Tibial artery (tissue), 4 donors: ENCODE measurements at regions not wholly inside any gene's neighbourhood (a gene's known extent, or its start where the extent isn't known, plus 50 kb on each side); places are given as distances from the start of the nearest gene placed in this dataset.

Experiments
- DNase-seq, 2 donors: peaks; one replicate each; pipeline ENCODE4 v3.0.0-alpha.2; 2019
- H3K27ac ChIP-seq, 2 donors: fragments of 200-600 bp; sonication (generic) in 1 of 2; 1 replicate in 1 of 2; 2 replicates in 1 of 2; pipeline ENCODE4 v1.5.1; 2018 to 2019; ENCODE audit warnings: mild to moderate bottlenecking in 1 of 2
- H3K27me3 ChIP-seq, 2 donors: fragments of 200-600 bp; sonication (generic) in 1 of 2; one replicate each; pipeline versions ENCODE4 v1.5.1 to v1.6.0; 2016 to 2019
- H3K36me3 ChIP-seq, 3 donors: fragments of 200-600 bp; sonication (generic) in 2 of 3; one replicate each; pipeline ENCODE4 v1.5.1; 2016 to 2019; ENCODE audit warnings: mild to moderate bottlenecking in 2 of 3
- H3K4me1 ChIP-seq, 4 donors: fragments of 200-600 bp; sonication (generic) in 2 of 4; 1 replicate in 3 of 4; 2 replicates in 1 of 4; pipeline ENCODE4 v1.5.1; 2016 to 2019
- H3K4me3 ChIP-seq, 2 donors: fragments of 200-600 bp; sonication (generic) in 1 of 2; 1 replicate in 1 of 2; 2 replicates in 1 of 2; pipeline ENCODE4 v1.5.1; 2018 to 2019; ENCODE audit warnings: mild to moderate bottlenecking in 2 of 2
- H3K9me3 ChIP-seq, 3 donors: fragments of 200-600 bp; sonication (generic) in 1 of 3; one replicate each; pipeline ENCODE4 v1.5.1; 2016 to 2019
- intact Hi-C: fragments of 100-400 bp; cut with DNase I; formaldehyde crosslinking; loops from one replicate; pipeline ENCODE4 v1.15.0; 2023; ENCODE audit warnings: low total_unique reads
- TF ChIP-seq, protein P1 (sequence below), 2 experiments: fragments of 200-600 bp in 1 of 2; fragments of 450-650 bp in 1 of 2; IDR thresholded peaks; one replicate each; pipeline ENCODE4 v1.5.1; 2017 to 2019; ENCODE audit warnings: antibody characterized with exemption in 2 of 2, mild to moderate bottlenecking in 1 of 2, moderate library complexity in 1 of 2

DNA sequence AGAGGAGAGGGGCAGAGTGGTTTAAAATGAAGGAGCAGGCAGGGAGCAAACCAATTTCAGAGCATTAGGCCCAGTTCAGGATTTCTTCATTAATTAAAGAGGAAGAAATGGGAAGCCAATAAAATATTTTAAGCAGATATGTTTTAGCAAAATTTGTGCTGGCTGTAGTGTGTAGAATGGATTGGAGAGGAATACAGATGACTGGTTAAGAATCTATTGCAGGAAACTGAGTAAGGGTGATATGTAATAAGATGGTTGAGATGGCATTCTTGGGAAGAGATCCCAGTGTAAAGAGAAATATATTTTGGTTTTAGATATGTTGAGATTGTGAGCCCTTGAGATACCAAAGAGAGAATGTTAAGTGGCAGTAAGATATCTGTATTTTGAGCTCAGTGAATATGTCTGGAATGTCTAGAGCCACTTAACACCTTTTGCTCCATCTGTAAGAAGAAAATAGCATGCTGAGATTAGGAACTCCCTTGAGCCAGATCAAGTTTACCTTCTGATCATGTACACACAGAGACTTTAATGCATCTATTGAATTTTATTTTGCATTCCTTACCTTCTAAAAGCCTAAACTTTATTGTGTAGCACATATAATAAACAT lies 79.5 kb upstream of the SLC27A6 start:
- Histone ChIP-seq H3K4me1 (no peaks in the 10 kb centered on the region), H3K9me3 (no peaks in the 10 kb centered on the region), H3K36me3 (no peaks in the 10 kb centered on the region), H3K27ac (no peak overlapping the region), H3K4me3 (no peak overlapping the region), H3K27me3 (no peaks in the 10 kb centered on the region)
- TF ChIP-seq, protein P1, sequence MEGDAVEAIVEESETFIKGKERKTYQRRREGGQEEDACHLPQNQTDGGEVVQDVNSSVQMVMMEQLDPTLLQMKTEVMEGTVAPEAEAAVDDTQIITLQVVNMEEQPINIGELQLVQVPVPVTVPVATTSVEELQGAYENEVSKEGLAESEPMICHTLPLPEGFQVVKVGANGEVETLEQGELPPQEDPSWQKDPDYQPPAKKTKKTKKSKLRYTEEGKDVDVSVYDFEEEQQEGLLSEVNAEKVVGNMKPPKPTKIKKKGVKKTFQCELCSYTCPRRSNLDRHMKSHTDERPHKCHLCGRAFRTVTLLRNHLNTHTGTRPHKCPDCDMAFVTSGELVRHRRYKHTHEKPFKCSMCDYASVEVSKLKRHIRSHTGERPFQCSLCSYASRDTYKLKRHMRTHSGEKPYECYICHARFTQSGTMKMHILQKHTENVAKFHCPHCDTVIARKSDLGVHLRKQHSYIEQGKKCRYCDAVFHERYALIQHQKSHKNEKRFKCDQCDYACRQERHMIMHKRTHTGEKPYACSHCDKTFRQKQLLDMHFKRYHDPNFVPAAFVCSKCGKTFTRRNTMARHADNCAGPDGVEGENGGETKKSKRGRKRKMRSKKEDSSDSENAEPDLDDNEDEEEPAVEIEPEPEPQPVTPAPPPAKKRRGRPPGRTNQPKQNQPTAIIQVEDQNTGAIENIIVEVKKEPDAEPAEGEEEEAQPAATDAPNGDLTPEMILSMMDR (IDR thresholded peaks at IDR 0.05): no peak
- DNase-seq: no peak
- intact Hi-C loops: no loop called here

DNA sequence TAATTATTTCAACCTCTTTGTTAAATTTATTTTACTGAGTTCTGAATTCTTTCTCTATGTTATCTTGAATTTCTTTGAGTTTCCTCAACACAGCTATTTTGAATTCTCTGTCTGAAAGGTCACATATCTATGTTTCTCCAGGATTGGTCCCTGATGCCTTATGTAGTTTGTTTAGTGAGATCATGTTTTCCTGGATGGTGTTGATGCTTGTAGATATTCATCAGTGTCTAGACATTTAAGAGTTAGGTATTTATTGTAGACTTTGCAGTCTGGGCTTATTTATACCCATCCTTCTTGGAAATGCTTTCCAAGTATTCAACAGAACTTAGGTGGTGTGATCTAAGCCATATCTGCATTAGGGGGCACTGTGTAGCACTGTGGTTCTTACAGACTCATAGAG lies 70.2 kb upstream of the SLC27A6 start:
- no peak overlapping the region for H3K4me3 ChIP-seq
- no peaks in the 10 kb centered on the region for H3K27me3 ChIP-seq
- TF ChIP-seq, protein P1 (IDR thresholded peaks at IDR 0.05): no peak
- no peak overlapping the region for H3K27ac ChIP-seq
- intact Hi-C loops: no loop called here
- H3K9me3 ChIP-seq: no peaks in the 10 kb centered on the region
- H3K4me1 ChIP-seq: no peaks in the 10 kb centered on the region
- DNase-seq: no peak
- no peaks in the 10 kb centered on the region for H3K36me3 ChIP-seq

DNA sequence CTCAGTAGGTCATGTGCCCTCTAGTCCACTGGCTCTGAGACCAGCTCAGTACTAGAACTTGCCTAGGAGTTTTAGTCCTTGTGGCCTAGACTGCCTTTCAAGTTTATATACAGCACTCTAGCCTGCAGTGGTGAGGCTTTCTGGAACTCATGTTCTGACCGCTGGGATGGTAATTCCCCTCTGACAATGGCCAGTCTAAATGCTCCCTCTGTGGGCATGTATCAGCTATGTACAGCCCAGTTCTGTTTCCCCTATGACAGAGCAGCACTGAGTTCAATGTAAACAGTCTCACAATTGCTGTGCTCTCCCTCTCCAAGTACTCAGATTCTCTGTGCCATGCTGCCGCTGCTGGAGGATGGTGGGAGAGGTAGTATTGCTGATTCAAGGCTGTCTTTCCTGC lies 68.6 kb upstream of the SLC27A6 start:
- Histone ChIP-seq H3K27ac (no peak overlapping the region), H3K36me3 (no peaks in the 10 kb centered on the region), H3K9me3 (no peaks in the 10 kb centered on the region), H3K4me1 (no peaks in the 10 kb centered on the region), H3K4me3 (no peak overlapping the region), H3K27me3 (no peaks in the 10 kb centered on the region)
- intact Hi-C loops: no loop called here
- no peak for DNase-seq
- TF ChIP-seq, protein P1 (IDR thresholded peaks at IDR 0.05): no peak

DNA sequence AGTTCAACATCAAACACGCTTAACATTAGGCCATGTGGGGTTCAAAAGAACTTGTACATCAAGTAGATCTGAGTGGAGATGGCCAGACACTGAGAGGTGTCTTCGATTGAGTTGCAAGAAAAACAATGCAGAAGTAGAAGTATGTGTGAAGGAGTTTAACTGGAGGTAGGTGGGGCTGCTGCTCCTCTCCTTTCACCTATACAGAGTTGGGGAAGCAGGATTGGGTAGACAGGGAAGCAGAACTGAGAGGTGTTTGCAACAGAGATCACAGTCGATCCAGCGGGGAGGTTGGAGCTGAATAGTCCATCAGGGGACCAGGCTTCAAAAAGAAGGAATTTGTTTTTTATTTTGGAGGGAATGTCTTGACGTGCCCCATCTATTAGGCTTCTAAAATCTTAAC lies 61.7 kb upstream of the SLC27A6 start:
- intact Hi-C loops: no loop called here
- TF ChIP-seq, protein P1 (IDR thresholded peaks at IDR 0.05): no peak
- Histone ChIP-seq H3K4me1 (no peaks in the 10 kb centered on the region), H3K9me3 (no peaks in the 10 kb centered on the region), H3K36me3 (no peaks in the 10 kb centered on the region), H3K4me3 (no peak overlapping the region), H3K27me3 (no peaks in the 10 kb centered on the region), H3K27ac (no peak overlapping the region)
- no peak for DNase-seq

DNA sequence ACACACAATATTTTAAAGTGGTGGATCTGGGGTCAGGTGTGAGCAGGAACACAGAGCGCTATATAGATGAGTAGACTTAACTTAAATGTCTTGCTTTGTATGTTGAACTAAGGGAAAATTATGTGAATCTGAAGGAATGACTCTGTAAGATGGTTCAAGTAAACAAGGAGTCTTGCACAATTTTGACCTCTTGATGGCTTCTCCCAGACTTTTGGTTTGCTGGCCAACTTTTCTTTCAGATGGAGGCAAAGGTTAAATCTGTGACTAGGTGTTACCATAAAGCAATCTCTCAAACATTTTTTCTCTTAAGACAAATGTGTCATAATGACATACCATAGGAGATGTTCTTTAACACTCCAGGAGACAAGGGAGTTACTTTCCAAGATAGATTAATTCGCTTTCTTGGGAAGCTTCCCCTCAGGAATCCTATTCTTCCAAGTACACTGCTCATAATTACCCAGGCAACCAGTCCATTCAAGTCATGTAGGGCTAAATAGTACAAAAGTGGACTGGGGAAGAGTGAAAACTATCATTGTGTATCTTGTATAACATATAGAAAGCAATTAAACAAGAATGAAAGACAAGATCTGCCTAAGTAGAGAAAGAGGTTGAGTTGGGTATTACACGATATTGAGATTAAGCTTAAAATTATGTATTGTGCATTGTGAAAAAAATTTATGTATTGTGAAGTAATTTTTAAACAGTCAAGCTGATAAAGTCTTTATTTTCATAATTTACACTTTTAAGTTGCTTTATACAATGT lies 60.3 kb upstream of the SLC27A6 start:
- TF ChIP-seq, protein P1 (IDR thresholded peaks at IDR 0.05): no peak
- no peak overlapping the region for H3K27ac ChIP-seq
- no peaks in the 10 kb centered on the region for H3K36me3 ChIP-seq
- no peak for DNase-seq
- H3K27me3 ChIP-seq: no peaks in the 10 kb centered on the region
- intact Hi-C loops: loop anchor here (5.0 kb wide), 1 partner anchor 862 kb away; no protein-coding TSS in a partner anchor
- H3K4me3 ChIP-seq: no peak overlapping the region
- H3K9me3 ChIP-seq: no peaks in the 10 kb centered on the region
- no peaks in the 10 kb centered on the region for H3K4me1 ChIP-seq
